ENCODE measurements at regions not wholly inside any gene's neighbourhood (a gene's known extent, or its start where the extent isn't known, plus 50 kb on each side); places are given as distances from the start of the nearest gene placed in this dataset.
A peak's percentile ranks its signal among the peaks of the same experiment; 100 is the strongest.

DNA sequence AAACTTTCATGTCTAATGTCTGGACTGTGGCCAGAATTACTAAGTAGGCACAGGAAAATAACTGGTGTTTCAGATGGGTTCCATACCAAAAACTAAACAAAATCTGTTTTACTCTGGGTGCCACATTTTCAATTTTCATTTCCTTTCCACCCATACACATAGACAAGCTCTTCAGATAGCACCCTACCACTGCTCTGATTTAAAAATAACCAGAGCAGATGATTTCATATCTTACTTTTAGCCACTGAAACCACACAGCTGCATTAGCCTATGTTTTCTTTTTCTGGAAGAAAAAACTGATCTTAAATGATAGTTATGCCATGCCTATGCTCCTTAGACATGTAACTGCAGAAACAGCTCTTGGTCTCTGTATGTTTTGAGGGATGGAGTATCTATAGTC lies 647.6 kb downstream of the CPS1 start:
- H2AFZ ChIP-seq (ENCODE audit: low read length): no peak overlapping the region
- no peaks in the 10 kb centered on the region for H4K20me1 ChIP-seq (ENCODE audit: control insufficient read depth, extremely low read depth, insufficient read depth, low read length)
- H3K36me3 ChIP-seq (ENCODE audit: control insufficient read depth, insufficient read depth, low read length): no peaks in the 10 kb centered on the region
- no peaks in the 10 kb centered on the region for H3K27me3 ChIP-seq (ENCODE audit: control insufficient read depth, insufficient read depth, low read length)
- no peak overlapping the region for H3K27ac ChIP-seq (ENCODE audit: insufficient read depth, low read length)
- no peaks in the 10 kb centered on the region for H3K9me3 ChIP-seq (ENCODE audit: control insufficient read depth, insufficient read depth, low read depth, low read length)
- no peak overlapping the region for H3K4me2 ChIP-seq (ENCODE audit: extremely low read depth, insufficient read depth, low read length)
- DNase-seq (ENCODE audit: low read depth in 2 of 2): peak in 1 of 2 donors; percentile 14
- H3K4me3 ChIP-seq (replicated peaks in 1 of 4; ENCODE audit: control extremely low read depth in 1 of 4, insufficient read depth in 1 of 4, low read depth in 3 of 4, low read length in 4 of 4): no peak overlapping the region
- H3K79me2 ChIP-seq (ENCODE audit: control insufficient read depth, insufficient read depth, low read length): no peaks in the 10 kb centered on the region
- TF ChIP-seq, protein P1, sequence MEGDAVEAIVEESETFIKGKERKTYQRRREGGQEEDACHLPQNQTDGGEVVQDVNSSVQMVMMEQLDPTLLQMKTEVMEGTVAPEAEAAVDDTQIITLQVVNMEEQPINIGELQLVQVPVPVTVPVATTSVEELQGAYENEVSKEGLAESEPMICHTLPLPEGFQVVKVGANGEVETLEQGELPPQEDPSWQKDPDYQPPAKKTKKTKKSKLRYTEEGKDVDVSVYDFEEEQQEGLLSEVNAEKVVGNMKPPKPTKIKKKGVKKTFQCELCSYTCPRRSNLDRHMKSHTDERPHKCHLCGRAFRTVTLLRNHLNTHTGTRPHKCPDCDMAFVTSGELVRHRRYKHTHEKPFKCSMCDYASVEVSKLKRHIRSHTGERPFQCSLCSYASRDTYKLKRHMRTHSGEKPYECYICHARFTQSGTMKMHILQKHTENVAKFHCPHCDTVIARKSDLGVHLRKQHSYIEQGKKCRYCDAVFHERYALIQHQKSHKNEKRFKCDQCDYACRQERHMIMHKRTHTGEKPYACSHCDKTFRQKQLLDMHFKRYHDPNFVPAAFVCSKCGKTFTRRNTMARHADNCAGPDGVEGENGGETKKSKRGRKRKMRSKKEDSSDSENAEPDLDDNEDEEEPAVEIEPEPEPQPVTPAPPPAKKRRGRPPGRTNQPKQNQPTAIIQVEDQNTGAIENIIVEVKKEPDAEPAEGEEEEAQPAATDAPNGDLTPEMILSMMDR (conservative IDR thresholded peaks at IDR 0.05 in 1 of 2, IDR thresholded peaks at IDR 0.05 in 1 of 2; ENCODE audit: low read depth in 1 of 2, low read length in 2 of 2): no peak
- TF ChIP-seq EZH2 (IDR thresholded peaks at IDR 0.05; ENCODE audit: low read length, missing control alignments): no peak
- H3K4me1 ChIP-seq (ENCODE audit: control insufficient read depth, extremely low read depth, insufficient read depth, low read length): no peaks in the 10 kb centered on the region
- H3K9ac ChIP-seq (ENCODE audit: insufficient read depth, low read length): no peak overlapping the region

DNA sequence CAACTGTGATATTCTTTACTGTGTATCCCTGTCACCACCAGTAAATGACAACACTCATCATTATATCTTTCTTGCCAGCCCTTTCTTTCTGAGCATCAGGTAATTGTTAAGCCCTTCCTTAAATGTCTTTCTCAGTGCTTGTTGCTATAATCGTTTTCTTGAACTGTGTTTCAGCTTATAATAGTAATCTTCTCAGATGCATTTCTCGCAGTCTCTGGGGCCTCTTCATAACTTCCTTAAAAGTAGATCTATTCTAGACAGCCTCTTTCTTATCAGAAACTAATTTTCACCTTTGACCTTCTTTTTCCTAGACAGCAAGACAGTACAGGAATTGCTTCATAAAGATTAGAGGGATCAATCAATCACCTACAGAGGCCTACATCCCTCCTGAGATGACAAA lies 648.1 kb downstream of the CPS1 start:
- Histone ChIP-seq H4K20me1 (ENCODE audit: control insufficient read depth, extremely low read depth, insufficient read depth, low read length) (no peaks in the 10 kb centered on the region), H3K4me1 (ENCODE audit: control insufficient read depth, extremely low read depth, insufficient read depth, low read length) (no peaks in the 10 kb centered on the region), H3K4me2 (ENCODE audit: extremely low read depth, insufficient read depth, low read length) (no peak overlapping the region)

DNA sequence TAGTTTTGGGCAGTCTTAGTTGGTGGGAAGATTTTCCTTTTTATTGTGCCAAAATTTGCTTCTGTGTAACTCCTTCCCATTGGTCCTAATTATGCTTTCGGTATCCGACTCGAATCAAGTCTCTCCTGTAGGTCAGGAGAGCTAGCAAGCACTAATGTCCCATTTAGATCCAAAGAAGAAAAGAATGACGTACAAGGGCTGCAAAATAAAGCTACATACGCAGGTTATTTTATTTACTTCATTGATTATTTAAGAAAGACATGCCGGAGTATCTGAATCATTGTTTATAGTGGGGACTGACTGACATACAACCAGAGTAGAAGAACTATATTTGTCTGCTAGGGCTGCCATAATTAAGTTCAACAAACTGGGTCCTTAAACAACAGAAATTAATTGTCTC lies 648.5 kb downstream of the CPS1 start:
- H4K20me1 ChIP-seq (ENCODE audit: control insufficient read depth, extremely low read depth, insufficient read depth, low read length): no peaks in the 10 kb centered on the region
- no peak overlapping the region for H3K9ac ChIP-seq (ENCODE audit: insufficient read depth, low read length)
- H3K4me3 ChIP-seq (replicated peaks in 1 of 4; ENCODE audit: control extremely low read depth in 1 of 4, insufficient read depth in 1 of 4, low read depth in 3 of 4, low read length in 4 of 4): no peak overlapping the region
- no peaks in the 10 kb centered on the region for H3K36me3 ChIP-seq (ENCODE audit: control insufficient read depth, insufficient read depth, low read length)
- no peaks in the 10 kb centered on the region for H3K79me2 ChIP-seq (ENCODE audit: control insufficient read depth, insufficient read depth, low read length)
- no peak for DNase-seq (ENCODE audit: low read depth in 2 of 2)
- no peak overlapping the region for H2AFZ ChIP-seq (ENCODE audit: low read length)
- no peak for TF ChIP-seq EZH2 (IDR thresholded peaks at IDR 0.05; ENCODE audit: low read length, missing control alignments)
- TF ChIP-seq, protein P1 (conservative IDR thresholded peaks at IDR 0.05 in 1 of 2, IDR thresholded peaks at IDR 0.05 in 1 of 2; ENCODE audit: low read depth in 1 of 2, low read length in 2 of 2): no peak
- H3K27ac ChIP-seq (ENCODE audit: insufficient read depth, low read length): no peak overlapping the region
- H3K4me1 ChIP-seq (ENCODE audit: control insufficient read depth, extremely low read depth, insufficient read depth, low read length): no peaks in the 10 kb centered on the region
- H3K9me3 ChIP-seq (ENCODE audit: control insufficient read depth, insufficient read depth, low read depth, low read length): no peaks in the 10 kb centered on the region
- H3K4me2 ChIP-seq (ENCODE audit: extremely low read depth, insufficient read depth, low read length): no peak overlapping the region
- no peaks in the 10 kb centered on the region for H3K27me3 ChIP-seq (ENCODE audit: control insufficient read depth, insufficient read depth, low read length)

More for the DNA sequence above, 648.1 kb downstream of the CPS1 start:
- Histone ChIP-seq H3K36me3 (ENCODE audit: control insufficient read depth, insufficient read depth, low read length) (no peaks in the 10 kb centered on the region), H3K9me3 (ENCODE audit: control insufficient read depth, insufficient read depth, low read depth, low read length) (no peaks in the 10 kb centered on the region), H2AFZ (ENCODE audit: low read length) (no peak overlapping the region), H3K27me3 (ENCODE audit: control insufficient read depth, insufficient read depth, low read length) (no peaks in the 10 kb centered on the region), H3K27ac (ENCODE audit: insufficient read depth, low read length) (no peak overlapping the region), H3K79me2 (ENCODE audit: control insufficient read depth, insufficient read depth, low read length) (no peaks in the 10 kb centered on the region), H3K4me3 (replicated peaks in 1 of 4; ENCODE audit: control extremely low read depth in 1 of 4, insufficient read depth in 1 of 4, low read depth in 3 of 4, low read length in 4 of 4) (no peak overlapping the region), H3K9ac (ENCODE audit: insufficient read depth, low read length) (no peak overlapping the region)
- no peak for DNase-seq (ENCODE audit: low read depth in 2 of 2)
- TF ChIP-seq, protein P1 (conservative IDR thresholded peaks at IDR 0.05 in 1 of 2, IDR thresholded peaks at IDR 0.05 in 1 of 2; ENCODE audit: low read depth in 1 of 2, low read length in 2 of 2): no peak
- TF ChIP-seq EZH2 (IDR thresholded peaks at IDR 0.05; ENCODE audit: low read length, missing control alignments): no peak
